ENCODE measurements at regions not wholly inside any gene's neighbourhood (a gene's known extent, or its start where the extent isn't known, plus 50 kb on each side); places are given as distances from the start of the nearest gene placed in this dataset.
"Not testable (repeated sequence)": the region's sequence is repeated elsewhere in the genome, so short reads cannot be mapped to it uniquely, and the experiment has no call there.

GRCh38 chr3:70620367-70620766 lies 307.9 kb upstream of the MDFIC2 start:
- no peaks in the 10 kb centered on the region for H3K79me2 ChIP-seq (ENCODE audit: insufficient read depth, low read length)
- no peaks in the 10 kb centered on the region for H3K4me1 ChIP-seq (ENCODE audit: insufficient read depth, low read length, severe bottlenecking)
- no peak overlapping the region for H3K9ac ChIP-seq (ENCODE audit: low read length)
- no peak overlapping the region for H3K27ac ChIP-seq (ENCODE audit: low read depth, low read length, poor library complexity, severe bottlenecking)
- no peaks in the 10 kb centered on the region for H3K27me3 ChIP-seq (ENCODE audit: insufficient read depth, low read length)
- no peaks in the 10 kb centered on the region for H3K9me2 ChIP-seq (ENCODE audit: low read depth, low read length)
- H3K4me2 ChIP-seq (ENCODE audit: low read length), result no peak overlapping the region
- H3K4me3 ChIP-seq (ENCODE audit: low read depth, low read length, poor library complexity, severe bottlenecking), result no peak overlapping the region
- no peaks in the 10 kb centered on the region for H3K9me3 ChIP-seq (ENCODE audit: low read length)
- H3K36me3 ChIP-seq (ENCODE audit: insufficient read depth, low read length), result no peaks in the 10 kb centered on the region
- TF ChIP-seq CTCF (IDR thresholded peaks at IDR 0.05; ENCODE audit: low read length) (no peak), EZH2 (IDR thresholded peaks at IDR 0.05; ENCODE audit: borderline replicate concordance, low read length) (no peak)
- no peak overlapping the region for H2AFZ ChIP-seq (ENCODE audit: low read length)
- H3F3A ChIP-seq (ENCODE audit: insufficient read depth, low read length), result no peaks in the 10 kb centered on the region
- H4K20me1 ChIP-seq (ENCODE audit: insufficient read depth, low read length), result no peaks in the 10 kb centered on the region

GRCh38 chr3:70618151-70618550 lies 305.7 kb upstream of the MDFIC2 start:
- H3K27ac ChIP-seq (ENCODE audit: low read depth, low read length, poor library complexity, severe bottlenecking), result no peak overlapping the region
- no peaks in the 10 kb centered on the region for H3K9me3 ChIP-seq (ENCODE audit: low read length)
- TF ChIP-seq CTCF (IDR thresholded peaks at IDR 0.05; ENCODE audit: low read length) (no peak), EZH2 (IDR thresholded peaks at IDR 0.05; ENCODE audit: borderline replicate concordance, low read length) (no peak)
- H2AFZ ChIP-seq (ENCODE audit: low read length), result no peak overlapping the region
- no peak overlapping the region for H3K9ac ChIP-seq (ENCODE audit: low read length)
- H3K4me1 ChIP-seq (ENCODE audit: insufficient read depth, low read length, severe bottlenecking), result no peaks in the 10 kb centered on the region
- H3K4me2 ChIP-seq (ENCODE audit: low read length), result no peak overlapping the region
- no peaks in the 10 kb centered on the region for H3F3A ChIP-seq (ENCODE audit: insufficient read depth, low read length)
- no peaks in the 10 kb centered on the region for H4K20me1 ChIP-seq (ENCODE audit: insufficient read depth, low read length)
- H3K4me3 ChIP-seq (ENCODE audit: low read depth, low read length, poor library complexity, severe bottlenecking), result no peak overlapping the region
- no peaks in the 10 kb centered on the region for H3K27me3 ChIP-seq (ENCODE audit: insufficient read depth, low read length)
- no peaks in the 10 kb centered on the region for H3K79me2 ChIP-seq (ENCODE audit: insufficient read depth, low read length)
- no peaks in the 10 kb centered on the region for H3K9me2 ChIP-seq (ENCODE audit: low read depth, low read length)
- no peaks in the 10 kb centered on the region for H3K36me3 ChIP-seq (ENCODE audit: insufficient read depth, low read length)

GRCh38 chr3:70617349-70617748 lies 304.9 kb upstream of the MDFIC2 start:
- H3K4me1 ChIP-seq (ENCODE audit: insufficient read depth, low read length, severe bottlenecking); H3K79me2 ChIP-seq (ENCODE audit: insufficient read depth, low read length); H3F3A ChIP-seq (ENCODE audit: insufficient read depth, low read length); H3K4me2 ChIP-seq (ENCODE audit: low read length); H3K36me3 ChIP-seq (ENCODE audit: insufficient read depth, low read length); H2AFZ ChIP-seq (ENCODE audit: low read length); H4K20me1 ChIP-seq (ENCODE audit: insufficient read depth, low read length); H3K9ac ChIP-seq (ENCODE audit: low read length); H3K4me3 ChIP-seq (ENCODE audit: low read depth, low read length, poor library complexity, severe bottlenecking); H3K27ac ChIP-seq (ENCODE audit: low read depth, low read length, poor library complexity, severe bottlenecking); H3K9me2 ChIP-seq (ENCODE audit: low read depth, low read length); H3K27me3 ChIP-seq (ENCODE audit: insufficient read depth, low read length); H3K9me3 ChIP-seq (ENCODE audit: low read length): not testable (repeated sequence)

GRCh38 chr3:70615286-70615685 lies 302.8 kb upstream of the MDFIC2 start:
- no peaks in the 10 kb centered on the region for H3K27me3 ChIP-seq (ENCODE audit: insufficient read depth, low read length)
- H3F3A ChIP-seq (ENCODE audit: insufficient read depth, low read length), result no peaks in the 10 kb centered on the region
- no peak overlapping the region for H3K27ac ChIP-seq (ENCODE audit: low read depth, low read length, poor library complexity, severe bottlenecking)
- H3K79me2 ChIP-seq (ENCODE audit: insufficient read depth, low read length), result no peaks in the 10 kb centered on the region
- no peaks in the 10 kb centered on the region for H4K20me1 ChIP-seq (ENCODE audit: insufficient read depth, low read length)
- H3K4me1 ChIP-seq (ENCODE audit: insufficient read depth, low read length, severe bottlenecking), result no peaks in the 10 kb centered on the region
- H2AFZ ChIP-seq (ENCODE audit: low read length), result no peak overlapping the region
- H3K9me3 ChIP-seq (ENCODE audit: low read length), result no peaks in the 10 kb centered on the region
- no peak overlapping the region for H3K4me2 ChIP-seq (ENCODE audit: low read length)
- H3K36me3 ChIP-seq (ENCODE audit: insufficient read depth, low read length), result no peaks in the 10 kb centered on the region
- no peak overlapping the region for H3K9ac ChIP-seq (ENCODE audit: low read length)
- H3K9me2 ChIP-seq (ENCODE audit: low read depth, low read length), result no peaks in the 10 kb centered on the region
- no peak overlapping the region for H3K4me3 ChIP-seq (ENCODE audit: low read depth, low read length, poor library complexity, severe bottlenecking)
- no peak for TF ChIP-seq CTCF (IDR thresholded peaks at IDR 0.05; ENCODE audit: low read length)
- no peak for TF ChIP-seq EZH2 (IDR thresholded peaks at IDR 0.05; ENCODE audit: borderline replicate concordance, low read length)

Measured in OCI-LY1 (cell line).